HEK293 (cell line): ENCODE measurements at regions not wholly inside any gene's neighbourhood (a gene's known extent, or its start where the extent isn't known, plus 50 kb on each side); places are given as distances from the start of the nearest gene placed in this dataset.

Source experiments
- CTCF ChIA-PET: fragments of 350-600 bp; formaldehyde crosslinking; extraction: SDS; loops from one replicate; lab custom pipeline; 2021; ENCODE audit warnings: antibody characterized with exemption; lab: Yijun Ruan, JAX
- POLR2A ChIA-PET: fragments of 300-600 bp; formaldehyde crosslinking; extraction: SDS; loops from one replicate; lab custom pipeline; 2020; ENCODE audit warnings: antibody characterized with exemption, inconsistent platforms; lab: Yijun Ruan, JAX
- H3K27ac ChIP-seq: fragments of 200-500 bp; sonication (Bioruptor generic); 2 replicates; pipeline ENCODE4 v1.5.1; 2014; ENCODE audit warnings: low read depth, low read length, control low read depth, inconsistent platforms; ENCODE audit errors: extremely low read depth
- H3K36me3 ChIP-seq, 2 experiments: fragments of 200-500 bp in 1 of 2; sonication (Bioruptor generic) in 1 of 2; 1 replicate in 1 of 2; 2 replicates in 1 of 2; pipeline ENCODE4 v1.5.1; 2014 to 2017; ENCODE audit warnings: inconsistent platforms in 2 of 2, low read length in 2 of 2; ENCODE audit not compliant: control insufficient read depth in 2 of 2, insufficient read depth in 1 of 2
- H3K4me1 ChIP-seq: fragments of 200-500 bp; sonication (Bioruptor generic); 2 replicates; pipeline ENCODE4 v1.5.1; 2014; ENCODE audit warnings: mild to moderate bottlenecking, low read length, inconsistent platforms; ENCODE audit not compliant: control insufficient read depth, insufficient read depth
- H3K4me3 ChIP-seq: 2 replicates; pipeline ENCODE4 v1.5.1; 2011; ENCODE audit warnings: low read depth, mild to moderate bottlenecking, control low read depth, low read length, moderate library complexity
- H3K9me3 ChIP-seq: fragments of 200-500 bp; sonication (Bioruptor generic); 2 replicates; pipeline ENCODE4 v1.5.1; 2014; ENCODE audit warnings: low read depth, low read length, inconsistent platforms; ENCODE audit not compliant: control insufficient read depth, insufficient read depth
- EGR2 ChIP-seq: fragments of 450-650 bp; formaldehyde crosslinking; IDR thresholded peaks from 2 replicates; pipeline ENCODE4 v1.5.1; 2016; ENCODE audit warnings: low read depth, missing biosample characterization, missing genetic modification characterization
- MYNN ChIP-seq: fragments of 450-650 bp; formaldehyde crosslinking; IDR thresholded peaks from 2 replicates; pipeline ENCODE4 v1.5.1; 2016; ENCODE audit warnings: missing biosample characterization, missing genetic modification characterization, borderline replicate concordance
- PRDM1 ChIP-seq: fragments of 450-650 bp; formaldehyde crosslinking; IDR thresholded peaks from 2 replicates; pipeline ENCODE4; 2016; ENCODE audit warnings: missing biosample characterization, missing genetic modification characterization
- SCRT1 ChIP-seq: fragments of 450-650 bp; formaldehyde crosslinking; IDR thresholded peaks from 2 replicates; pipeline ENCODE4 v1.5.1; 2016; ENCODE audit warnings: missing biosample characterization, missing genetic modification characterization, borderline replicate concordance
- SP7 ChIP-seq: fragments of 450-650 bp; formaldehyde crosslinking; IDR thresholded peaks from 2 replicates; pipeline ENCODE4 v1.5.1; 2016; ENCODE audit warnings: missing biosample characterization, missing genetic modification characterization
- ZNF155 ChIP-seq: fragments of 450-650 bp; formaldehyde crosslinking; IDR thresholded peaks from 2 replicates; pipeline ENCODE4 v1.5.1; 2016; ENCODE audit warnings: missing biosample characterization, missing genetic modification characterization
- ZNF19 ChIP-seq: fragments of 450-650 bp; formaldehyde crosslinking; IDR thresholded peaks from 2 replicates; pipeline ENCODE4; 2016; ENCODE audit warnings: missing biosample characterization, missing genetic modification characterization, low read depth
- ZNF2 ChIP-seq: fragments of 450-650 bp; formaldehyde crosslinking; IDR thresholded peaks from 2 replicates; pipeline ENCODE4 v1.5.1; 2016; ENCODE audit warnings: missing biosample characterization, missing genetic modification characterization
- ZNF266 ChIP-seq: fragments of 450-650 bp; formaldehyde crosslinking; IDR thresholded peaks from 2 replicates; pipeline ENCODE4 v1.5.1; 2016; ENCODE audit warnings: missing biosample characterization, missing genetic modification characterization, low read depth
- ZNF335 ChIP-seq: fragments of 450-650 bp; formaldehyde crosslinking; conservative IDR thresholded peaks from 2 replicates; pipeline ENCODE4 v1.5.1; 2016; ENCODE audit warnings: missing biosample characterization, missing genetic modification characterization
- ZNF366 ChIP-seq: fragments of 450-650 bp; formaldehyde crosslinking; conservative IDR thresholded peaks from 2 replicates; pipeline ENCODE4 v1.5.1; 2016; ENCODE audit warnings: missing biosample characterization, missing genetic modification characterization
- ZNF394 ChIP-seq: fragments of 450-650 bp; formaldehyde crosslinking; IDR thresholded peaks from 2 replicates; pipeline ENCODE4 v1.5.1; 2016; ENCODE audit warnings: missing biosample characterization, missing genetic modification characterization, mild to moderate bottlenecking, moderate library complexity, borderline replicate concordance
- ZNF510 ChIP-seq: fragments of 450-650 bp; formaldehyde crosslinking; IDR thresholded peaks from 2 replicates; pipeline ENCODE4 v1.5.1; 2018; ENCODE audit warnings: mild to moderate bottlenecking, missing genetic modification characterization, missing biosample characterization; ENCODE audit not compliant: insufficient replicate concordance
- ZNF600 ChIP-seq: fragments of 450-650 bp; formaldehyde crosslinking; IDR thresholded peaks from 2 replicates; pipeline ENCODE4 v1.5.1; 2016; ENCODE audit warnings: missing biosample characterization, missing genetic modification characterization
- ZNF654 ChIP-seq: fragments of 450-650 bp; formaldehyde crosslinking; IDR thresholded peaks from 2 replicates; pipeline ENCODE4 v1.5.1; 2016; ENCODE audit warnings: low read depth, missing biosample characterization, missing genetic modification characterization
- ZNF701 ChIP-seq: fragments of 450-650 bp; formaldehyde crosslinking; IDR thresholded peaks from 2 replicates; pipeline ENCODE4 v1.5.1; 2016; ENCODE audit warnings: missing biosample characterization, missing genetic modification characterization
- ZNF707 ChIP-seq: fragments of 450-650 bp; formaldehyde crosslinking; IDR thresholded peaks from 2 replicates; pipeline ENCODE4 v1.5.1; 2016; ENCODE audit warnings: missing biosample characterization, missing genetic modification characterization
- ZNF777 ChIP-seq: fragments of 450-650 bp; formaldehyde crosslinking; IDR thresholded peaks from 2 replicates; pipeline ENCODE4 v1.5.1; 2017; ENCODE audit warnings: missing biosample characterization, missing genetic modification characterization, borderline replicate concordance
- TF ChIP-seq, protein P1 (sequence below): fragments of 450-650 bp; formaldehyde crosslinking; IDR thresholded peaks from 2 replicates; pipeline ENCODE4 v1.5.1; 2016; ENCODE audit warnings: missing biosample characterization, missing genetic modification characterization
- TF ChIP-seq, protein P2 (sequence below): fragments of 450-650 bp; formaldehyde crosslinking; IDR thresholded peaks from 2 replicates; pipeline ENCODE4 v1.5.1; 2016; ENCODE audit warnings: missing biosample characterization, missing genetic modification characterization, low read depth
- TF ChIP-seq, protein P3 (sequence below): fragments of 450-650 bp; formaldehyde crosslinking; IDR thresholded peaks from 2 replicates; pipeline ENCODE4 v1.5.1; 2016; ENCODE audit warnings: missing biosample characterization, missing genetic modification characterization, borderline replicate concordance
- TF ChIP-seq, protein P4 (sequence below): fragments of 450-650 bp; formaldehyde crosslinking; IDR thresholded peaks from 2 replicates; pipeline ENCODE4 v1.5.1; 2016; ENCODE audit warnings: missing biosample characterization, missing genetic modification characterization

DNA sequence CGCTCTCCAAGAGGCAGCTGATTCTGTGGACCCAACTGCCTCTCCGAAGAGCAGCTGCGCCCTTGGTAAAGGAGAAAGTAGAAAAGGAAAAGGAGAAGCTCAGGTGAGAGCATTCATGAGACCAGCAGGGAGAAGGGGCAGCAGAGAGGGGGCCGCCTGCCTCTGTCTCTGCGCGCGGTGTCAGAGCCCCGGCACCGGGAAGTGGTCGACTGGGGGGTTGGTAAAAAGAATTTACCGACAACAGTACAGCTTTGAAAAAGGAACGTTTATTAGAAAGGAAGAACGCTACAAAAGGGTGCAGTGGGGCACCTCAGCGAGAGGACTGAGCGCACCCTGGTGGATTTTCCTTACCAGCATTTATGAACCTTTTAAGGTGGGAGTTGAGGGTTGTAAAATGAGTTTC, 61.9 kb downstream of the GPR6 start:
- H3K9me3 ChIP-seq: no peaks in the 10 kb centered on the region
- peak overlapping the region; percentile 1 for H3K4me3 ChIP-seq
- CTCF ChIA-PET: interaction anchor here (0.5 to 7.2 kb wide), 110 partner anchors 9 to 1820 kb away, joined by 3 to 204 read pairs (median 4); partner anchors contain the start of genes GPR6 and WASF1
- no peak for TF ChIP-seq ZNF701 (tag by site-specific recombination)
- peak; percentile 81 for TF ChIP-seq ZNF394 (tag by site-specific recombination)
- TF ChIP-seq ZNF707: no peak
- TF ChIP-seq, protein P1, sequence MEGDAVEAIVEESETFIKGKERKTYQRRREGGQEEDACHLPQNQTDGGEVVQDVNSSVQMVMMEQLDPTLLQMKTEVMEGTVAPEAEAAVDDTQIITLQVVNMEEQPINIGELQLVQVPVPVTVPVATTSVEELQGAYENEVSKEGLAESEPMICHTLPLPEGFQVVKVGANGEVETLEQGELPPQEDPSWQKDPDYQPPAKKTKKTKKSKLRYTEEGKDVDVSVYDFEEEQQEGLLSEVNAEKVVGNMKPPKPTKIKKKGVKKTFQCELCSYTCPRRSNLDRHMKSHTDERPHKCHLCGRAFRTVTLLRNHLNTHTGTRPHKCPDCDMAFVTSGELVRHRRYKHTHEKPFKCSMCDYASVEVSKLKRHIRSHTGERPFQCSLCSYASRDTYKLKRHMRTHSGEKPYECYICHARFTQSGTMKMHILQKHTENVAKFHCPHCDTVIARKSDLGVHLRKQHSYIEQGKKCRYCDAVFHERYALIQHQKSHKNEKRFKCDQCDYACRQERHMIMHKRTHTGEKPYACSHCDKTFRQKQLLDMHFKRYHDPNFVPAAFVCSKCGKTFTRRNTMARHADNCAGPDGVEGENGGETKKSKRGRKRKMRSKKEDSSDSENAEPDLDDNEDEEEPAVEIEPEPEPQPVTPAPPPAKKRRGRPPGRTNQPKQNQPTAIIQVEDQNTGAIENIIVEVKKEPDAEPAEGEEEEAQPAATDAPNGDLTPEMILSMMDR: peak; percentile 60; the same call in 1 of the 2 replicates
- no peak for TF ChIP-seq MYNN (tag by site-specific recombination)
- TF ChIP-seq, protein P2, sequence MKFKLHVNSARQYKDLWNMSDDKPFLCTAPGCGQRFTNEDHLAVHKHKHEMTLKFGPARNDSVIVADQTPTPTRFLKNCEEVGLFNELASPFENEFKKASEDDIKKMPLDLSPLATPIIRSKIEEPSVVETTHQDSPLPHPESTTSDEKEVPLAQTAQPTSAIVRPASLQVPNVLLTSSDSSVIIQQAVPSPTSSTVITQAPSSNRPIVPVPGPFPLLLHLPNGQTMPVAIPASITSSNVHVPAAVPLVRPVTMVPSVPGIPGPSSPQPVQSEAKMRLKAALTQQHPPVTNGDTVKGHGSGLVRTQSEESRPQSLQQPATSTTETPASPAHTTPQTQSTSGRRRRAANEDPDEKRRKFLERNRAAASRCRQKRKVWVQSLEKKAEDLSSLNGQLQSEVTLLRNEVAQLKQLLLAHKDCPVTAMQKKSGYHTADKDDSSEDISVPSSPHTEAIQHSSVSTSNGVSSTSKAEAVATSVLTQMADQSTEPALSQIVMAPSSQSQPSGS (tag by site-specific recombination): no peak
- TF ChIP-seq ZNF777 (tag by site-specific recombination): no peak
- TF ChIP-seq EGR2: no peak
- TF ChIP-seq PRDM1 (tag by site-specific recombination): peak; percentile 95
- peak; percentile 61 for TF ChIP-seq ZNF654 (tag by site-specific recombination)
- TF ChIP-seq ZNF366 (tag by site-specific recombination): 0 out of 2 replicates have a peak, but pooled peaks have one; percentile 7
- TF ChIP-seq, protein P3, sequence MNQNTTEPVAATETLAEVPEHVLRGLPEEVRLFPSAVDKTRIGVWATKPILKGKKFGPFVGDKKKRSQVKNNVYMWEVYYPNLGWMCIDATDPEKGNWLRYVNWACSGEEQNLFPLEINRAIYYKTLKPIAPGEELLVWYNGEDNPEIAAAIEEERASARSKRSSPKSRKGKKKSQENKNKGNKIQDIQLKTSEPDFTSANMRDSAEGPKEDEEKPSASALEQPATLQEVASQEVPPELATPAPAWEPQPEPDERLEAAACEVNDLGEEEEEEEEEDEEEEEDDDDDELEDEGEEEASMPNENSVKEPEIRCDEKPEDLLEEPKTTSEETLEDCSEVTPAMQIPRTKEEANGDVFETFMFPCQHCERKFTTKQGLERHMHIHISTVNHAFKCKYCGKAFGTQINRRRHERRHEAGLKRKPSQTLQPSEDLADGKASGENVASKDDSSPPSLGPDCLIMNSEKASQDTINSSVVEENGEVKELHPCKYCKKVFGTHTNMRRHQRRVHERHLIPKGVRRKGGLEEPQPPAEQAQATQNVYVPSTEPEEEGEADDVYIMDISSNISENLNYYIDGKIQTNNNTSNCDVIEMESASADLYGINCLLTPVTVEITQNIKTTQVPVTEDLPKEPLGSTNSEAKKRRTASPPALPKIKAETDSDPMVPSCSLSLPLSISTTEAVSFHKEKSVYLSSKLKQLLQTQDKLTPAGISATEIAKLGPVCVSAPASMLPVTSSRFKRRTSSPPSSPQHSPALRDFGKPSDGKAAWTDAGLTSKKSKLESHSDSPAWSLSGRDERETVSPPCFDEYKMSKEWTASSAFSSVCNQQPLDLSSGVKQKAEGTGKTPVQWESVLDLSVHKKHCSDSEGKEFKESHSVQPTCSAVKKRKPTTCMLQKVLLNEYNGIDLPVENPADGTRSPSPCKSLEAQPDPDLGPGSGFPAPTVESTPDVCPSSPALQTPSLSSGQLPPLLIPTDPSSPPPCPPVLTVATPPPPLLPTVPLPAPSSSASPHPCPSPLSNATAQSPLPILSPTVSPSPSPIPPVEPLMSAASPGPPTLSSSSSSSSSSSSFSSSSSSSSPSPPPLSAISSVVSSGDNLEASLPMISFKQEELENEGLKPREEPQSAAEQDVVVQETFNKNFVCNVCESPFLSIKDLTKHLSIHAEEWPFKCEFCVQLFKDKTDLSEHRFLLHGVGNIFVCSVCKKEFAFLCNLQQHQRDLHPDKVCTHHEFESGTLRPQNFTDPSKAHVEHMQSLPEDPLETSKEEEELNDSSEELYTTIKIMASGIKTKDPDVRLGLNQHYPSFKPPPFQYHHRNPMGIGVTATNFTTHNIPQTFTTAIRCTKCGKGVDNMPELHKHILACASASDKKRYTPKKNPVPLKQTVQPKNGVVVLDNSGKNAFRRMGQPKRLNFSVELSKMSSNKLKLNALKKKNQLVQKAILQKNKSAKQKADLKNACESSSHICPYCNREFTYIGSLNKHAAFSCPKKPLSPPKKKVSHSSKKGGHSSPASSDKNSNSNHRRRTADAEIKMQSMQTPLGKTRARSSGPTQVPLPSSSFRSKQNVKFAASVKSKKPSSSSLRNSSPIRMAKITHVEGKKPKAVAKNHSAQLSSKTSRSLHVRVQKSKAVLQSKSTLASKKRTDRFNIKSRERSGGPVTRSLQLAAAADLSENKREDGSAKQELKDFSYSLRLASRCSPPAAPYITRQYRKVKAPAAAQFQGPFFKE (tag by site-specific recombination): no peak
- POLR2A ChIA-PET: interaction anchor here (0.6 to 0.7 kb wide), 2 partner anchors 182 to 410 kb away, joined by 3 to 5 read pairs; no protein-coding TSS in a partner anchor
- no peak overlapping the region for H3K27ac ChIP-seq
- H3K4me1 ChIP-seq: no peaks in the 10 kb centered on the region
- H3K36me3 ChIP-seq: no peaks in the 10 kb centered on the region

DNA sequence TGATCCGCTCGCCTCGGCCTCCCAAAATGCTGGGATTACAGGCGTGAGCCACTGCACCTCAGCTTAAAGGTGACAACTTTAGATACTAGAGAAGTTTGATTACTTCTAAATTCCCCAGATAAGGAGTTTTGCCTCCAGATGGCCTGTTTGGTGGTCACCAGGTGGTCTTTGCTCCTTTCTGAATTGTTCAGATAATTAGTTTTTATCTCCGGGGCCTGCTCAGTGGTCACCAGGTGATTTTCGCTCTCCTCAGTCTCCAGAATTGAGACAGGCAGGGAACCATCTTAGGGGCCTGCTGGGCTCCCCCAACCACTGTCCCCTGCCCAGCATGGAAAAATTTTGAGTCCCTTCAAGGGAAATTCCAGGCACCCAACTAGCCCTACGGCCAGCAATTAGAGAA, 62.6 kb downstream of the GPR6 start:
- Histone ChIP-seq H3K36me3 (no peaks in the 10 kb centered on the region), H3K9me3 (no peaks in the 10 kb centered on the region), H3K4me1 (no peaks in the 10 kb centered on the region), H3K4me3 (no peak overlapping the region), H3K27ac (no peak overlapping the region)
- ChIA-PET CTCF (interaction anchor here (0.7 to 7.2 kb wide), 30 partner anchors 8 to 514 kb away, joined by 3 to 204 read pairs (median 10); partner anchors contain the start of gene WASF1), POLR2A (no interaction called here)
- no peak for TF ChIP-seq ZNF600
- TF ChIP-seq ZNF2 (tag by site-specific recombination): no peak
- TF ChIP-seq, protein P1: no peak
- TF ChIP-seq SP7 (tag by site-specific recombination): no peak
- TF ChIP-seq SCRT1 (tag by site-specific recombination): no peak
- no peak for TF ChIP-seq ZNF266 (tag by site-specific recombination)
- no peak for TF ChIP-seq ZNF335 (tag by site-specific recombination)
- no peak for TF ChIP-seq ZNF19
- TF ChIP-seq ZNF510 (tag by site-specific recombination): no peak
- no peak for TF ChIP-seq ZNF155
- TF ChIP-seq, protein P4, sequence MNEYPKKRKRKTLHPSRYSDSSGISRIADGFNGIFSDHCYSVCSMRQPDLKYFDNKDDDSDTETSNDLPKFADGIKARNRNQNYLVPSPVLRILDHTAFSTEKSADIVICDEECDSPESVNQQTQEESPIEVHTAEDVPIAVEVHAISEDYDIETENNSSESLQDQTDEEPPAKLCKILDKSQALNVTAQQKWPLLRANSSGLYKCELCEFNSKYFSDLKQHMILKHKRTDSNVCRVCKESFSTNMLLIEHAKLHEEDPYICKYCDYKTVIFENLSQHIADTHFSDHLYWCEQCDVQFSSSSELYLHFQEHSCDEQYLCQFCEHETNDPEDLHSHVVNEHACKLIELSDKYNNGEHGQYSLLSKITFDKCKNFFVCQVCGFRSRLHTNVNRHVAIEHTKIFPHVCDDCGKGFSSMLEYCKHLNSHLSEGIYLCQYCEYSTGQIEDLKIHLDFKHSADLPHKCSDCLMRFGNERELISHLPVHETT: no peak
